ENCODE measurements at regions not wholly inside any gene's neighbourhood (a gene's known extent, or its start where the extent isn't known, plus 50 kb on each side); places are given as distances from the start of the nearest gene placed in this dataset.

GRCh38 chr4:57312296-57312695 lies 202.1 kb upstream of the IGFBP7 start:
- POLR2A ChIA-PET = no interaction called here
- in situ Hi-C loops (cut with HindIII; ENCODE audit: extremely low pct_ligation_motif_present, low pct_unique_long_range_greater_than_20kb) (no loop called here), intact Hi-C loops (cut with micrococcal nuclease; ENCODE audit: unreplicated experiment) (no loop called here)
- FAIRE-seq (no peak), ATAC-seq (no peak), DNase-seq (ENCODE audit: low spot score) (no peak)
- no peaks in the 10 kb centered on the region for H4K20me1 ChIP-seq (ENCODE audit: insufficient read depth, low read length)
- CTCF ChIA-PET (ENCODE audit: low intra/inter-chr PET ratio, low total read pairs) = no interaction called here
- no peaks in the 10 kb centered on the region for H3K4me1 ChIP-seq (ENCODE audit: insufficient read depth, low read length)
- no TSS peak for BruUV-seq (replicated peaks)
- TF ChIP-seq NONO (IDR thresholded peaks at IDR 0.05) = no peak
- TF ChIP-seq NONO (CRISPR knock-in tag; conservative IDR thresholded peaks at IDR 0.05) = no peak
- TF ChIP-seq ZBTB38 (CRISPR knock-in tag; IDR thresholded peaks at IDR 0.05) = no peak
- no peak for TF ChIP-seq AKAP8 (CRISPR knock-in tag; IDR thresholded peaks at IDR 0.05)
- no peak for TF ChIP-seq ISX (CRISPR knock-in tag; conservative IDR thresholded peaks at IDR 0.05)
- no peak overlapping the region for H2AFZ ChIP-seq (ENCODE audit: low read length)
- H3K4me3 ChIP-seq (replicated peaks in 1 of 3; ENCODE audit: insufficient read depth in 1 of 3, low read depth in 2 of 3, low read length in 3 of 3) = no peak overlapping the region
- H3K27ac ChIP-seq (ENCODE audit: extremely low read length, insufficient read depth, low read length) = no peak overlapping the region
- H3K4me2 ChIP-seq (ENCODE audit: low read depth, low read length) = no peak overlapping the region
- WGBS (ENCODE audit: low lambda C conversion rate) = 0% methylated on average over 1 of the region's 1 CpG
- no peaks in the 10 kb centered on the region for H3K79me2 ChIP-seq (ENCODE audit: insufficient read depth, low read length)
- H3K9ac ChIP-seq (ENCODE audit: insufficient read depth, low read depth, low read length) = no peak overlapping the region
- no peaks in the 10 kb centered on the region for H3K36me3 ChIP-seq (replicated peaks in 1 of 2; ENCODE audit: control insufficient read depth in 1 of 2, insufficient read depth in 2 of 2, low read length in 2 of 2)
- H3K27me3 ChIP-seq (ENCODE audit: control insufficient read depth in 1 of 2, insufficient read depth in 2 of 2, low read length in 2 of 2) = no peaks in the 10 kb centered on the region
- H3K9me3 ChIP-seq (ENCODE audit: low read length) = no peaks in the 10 kb centered on the region

GRCh38 chr4:57309658-57310057 lies 199.5 kb upstream of the IGFBP7 start:
- Histone ChIP-seq H3K4me3 (replicated peaks in 1 of 3; ENCODE audit: insufficient read depth in 1 of 3, low read depth in 2 of 3, low read length in 3 of 3) (no peak overlapping the region), H3K9ac (ENCODE audit: insufficient read depth, low read depth, low read length) (no peak overlapping the region), H3K4me2 (ENCODE audit: low read depth, low read length) (no peak overlapping the region), H3K9me3 (ENCODE audit: low read length) (no peaks in the 10 kb centered on the region), H4K20me1 (ENCODE audit: insufficient read depth, low read length) (no peaks in the 10 kb centered on the region), H3K27me3 (ENCODE audit: control insufficient read depth in 1 of 2, insufficient read depth in 2 of 2, low read length in 2 of 2) (no peaks in the 10 kb centered on the region), H3K27ac (ENCODE audit: extremely low read length, insufficient read depth, low read length) (no peak overlapping the region), H2AFZ (ENCODE audit: low read length) (no peak overlapping the region), H3K36me3 (replicated peaks in 1 of 2; ENCODE audit: control insufficient read depth in 1 of 2, insufficient read depth in 2 of 2, low read length in 2 of 2) (no peaks in the 10 kb centered on the region), H3K4me1 (ENCODE audit: insufficient read depth, low read length) (no peaks in the 10 kb centered on the region), H3K79me2 (ENCODE audit: insufficient read depth, low read length) (no peaks in the 10 kb centered on the region)
- in situ Hi-C loops (cut with HindIII; ENCODE audit: extremely low pct_ligation_motif_present, low pct_unique_long_range_greater_than_20kb) (no loop called here), intact Hi-C loops (cut with micrococcal nuclease; ENCODE audit: unreplicated experiment) (no loop called here)
- DNase-seq (ENCODE audit: low spot score) (no peak), FAIRE-seq (no peak), ATAC-seq (no peak)
- ChIA-PET POLR2A (no interaction called here), CTCF (ENCODE audit: low intra/inter-chr PET ratio, low total read pairs) (no interaction called here)
- WGBS (ENCODE audit: low lambda C conversion rate) = 0% methylated on average over 1 of the region's 1 CpG
- BruUV-seq (replicated peaks) = no TSS peak
- no peak for TF ChIP-seq ZBTB21 (CRISPR knock-in tag; IDR thresholded peaks at IDR 0.05)
- no peak for TF ChIP-seq JUN (CRISPR knock-in tag; IDR thresholded peaks at IDR 0.05)
- TF ChIP-seq GFI1 (CRISPR knock-in tag; IDR thresholded peaks at IDR 0.05; ENCODE audit: borderline replicate concordance) = no peak
- TF ChIP-seq RFX3 (CRISPR knock-in tag; IDR thresholded peaks at IDR 0.05) = no peak
- TF ChIP-seq HHEX (CRISPR knock-in tag; IDR thresholded peaks at IDR 0.05) = no peak
- no peak for TF ChIP-seq ZNF30 (CRISPR knock-in tag; IDR thresholded peaks at IDR 0.05)
- no peak for TF ChIP-seq ZC3H13 (CRISPR knock-in tag; IDR thresholded peaks at IDR 0.05)
- no peak for TF ChIP-seq HCFC1 (IDR thresholded peaks at IDR 0.05; ENCODE audit: low read depth, low read length)

Measured in HepG2 (cell line).